MM.1S (cell line): ENCODE measurements at regions not wholly inside any gene's neighbourhood (a gene's known extent, or its start where the extent isn't known, plus 50 kb on each side); places are given as distances from the start of the nearest gene placed in this dataset.

Experiments used
- DNase-seq: peaks from one replicate; pipeline ENCODE4 v3.0.0-alpha.2; 2015
- H2AFZ ChIP-seq: fragments of 300-600 bp; sonication (generic); 2 replicates; pipeline ENCODE4 v1.6.0; 2016; ENCODE audit warnings: antibody characterized with exemption, low read length
- H3F3A ChIP-seq: fragments of 300-600 bp; sonication (generic); 2 replicates; pipeline ENCODE4 v1.6.1; 2016; ENCODE audit warnings: mild to moderate bottlenecking, antibody characterized with exemption, low read length, moderate library complexity, mixed read lengths; ENCODE audit not compliant: insufficient read depth
- H3K27ac ChIP-seq: fragments of 300-600 bp; sonication (generic); 2 replicates; pipeline ENCODE4 v1.5.1; 2016; ENCODE audit warnings: mild to moderate bottlenecking, low read length
- H3K27me3 ChIP-seq: fragments of 300-600 bp; sonication (generic); replicated peaks from 2 replicates; pipeline ENCODE4 v1.6.0; 2016; ENCODE audit warnings: low read length; ENCODE audit not compliant: insufficient read depth
- H3K36me3 ChIP-seq: fragments of 300-600 bp; sonication (generic); replicated peaks from 2 replicates; pipeline ENCODE4 v1.6.1; 2016; ENCODE audit warnings: mild to moderate bottlenecking, low read length, mixed read lengths; ENCODE audit not compliant: insufficient read depth
- H3K4me1 ChIP-seq: fragments of 300-600 bp; sonication (generic); 2 replicates; pipeline ENCODE4 v1.6.1; 2016; ENCODE audit warnings: low read length, mixed read lengths
- H3K4me2 ChIP-seq: fragments of 300-600 bp; sonication (generic); 2 replicates; pipeline ENCODE4 v1.6.0; 2016; ENCODE audit warnings: low read depth, low read length
- H3K4me3 ChIP-seq: fragments of 300-600 bp; sonication (generic); 2 replicates; pipeline ENCODE4 v1.5.1; 2016; ENCODE audit warnings: low read length, mixed read lengths
- H3K79me2 ChIP-seq: fragments of 300-600 bp; sonication (generic); 2 replicates; pipeline ENCODE4 v1.6.1; 2016; ENCODE audit warnings: mixed run types, low read length, mixed read lengths
- H3K9ac ChIP-seq: fragments of 300-600 bp; sonication (generic); 2 replicates; pipeline ENCODE4 v1.6.1; 2016; ENCODE audit warnings: low read length, mixed read lengths
- H3K9me2 ChIP-seq: fragments of 300-600 bp; sonication (generic); replicated peaks from 2 replicates; pipeline ENCODE4 v1.6.1; 2016; ENCODE audit warnings: mild to moderate bottlenecking, low read length, mixed read lengths; ENCODE audit not compliant: insufficient read depth
- H3K9me3 ChIP-seq: fragments of 300-600 bp; sonication (generic); replicated peaks from 2 replicates; pipeline ENCODE4 v1.6.1; 2016; ENCODE audit warnings: mild to moderate bottlenecking, low read length, mixed read lengths; ENCODE audit not compliant: insufficient read depth
- H4K20me1 ChIP-seq: fragments of 300-600 bp; sonication (generic); 2 replicates; pipeline ENCODE4 v1.6.1; 2016; ENCODE audit warnings: mild to moderate bottlenecking, low read length, moderate library complexity, mixed read lengths; ENCODE audit not compliant: insufficient read depth
- EZH2 ChIP-seq: fragments of 300-600 bp; sonication (generic); optimal IDR thresholded peaks from 2 replicates; pipeline ENCODE3; 2017; ENCODE audit warnings: low read depth, mild to moderate bottlenecking, antibody characterized with exemption, low read length, mixed read lengths
- EZH2phosphoT487 ChIP-seq: fragments of 300-600 bp; sonication (generic); IDR thresholded peaks from 2 replicates; pipeline ENCODE4 v1.6.1; 2018; ENCODE audit warnings: antibody characterized with exemption, low read length
- TF ChIP-seq, protein P1 (sequence below): fragments of 300-600 bp; sonication (generic); IDR thresholded peaks from 2 replicates; pipeline ENCODE4 v1.5.1; 2016; ENCODE audit warnings: antibody characterized with exemption, low read length, mixed read lengths

DNA sequence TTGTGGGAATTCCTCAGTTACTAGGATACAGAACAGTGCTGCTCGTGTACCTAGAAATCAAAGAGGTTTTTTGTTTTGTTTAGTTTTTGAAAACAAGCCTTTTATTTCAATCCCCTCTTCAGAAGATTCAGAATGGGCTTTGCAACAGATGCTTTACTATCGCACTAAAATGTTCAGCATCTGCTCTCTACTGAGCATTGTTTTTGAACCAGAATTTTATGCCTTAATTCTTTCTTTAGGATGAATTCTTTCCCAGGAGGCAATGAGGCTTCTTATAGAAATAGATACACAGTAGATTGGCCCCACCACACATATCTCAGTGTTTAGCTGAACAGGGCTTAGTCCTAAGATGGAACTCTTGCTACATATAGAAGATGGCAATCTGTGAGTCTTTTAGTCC lies 95.9 kb upstream of the SPACA1 start:
- Histone ChIP-seq H2AFZ (no peak overlapping the region), H3F3A (no peaks in the 10 kb centered on the region), H3K9me3 (no peaks in the 10 kb centered on the region), H3K27me3 (no peaks in the 10 kb centered on the region), H3K9me2 (no peaks in the 10 kb centered on the region), H3K9ac (no peak overlapping the region), H3K4me2 (no peak overlapping the region), H3K79me2 (no peaks in the 10 kb centered on the region), H3K4me1 (no peaks in the 10 kb centered on the region), H3K27ac (no peak overlapping the region), H3K36me3 (no peaks in the 10 kb centered on the region), H4K20me1 (no peaks in the 10 kb centered on the region), H3K4me3 (no peak overlapping the region)
- TF ChIP-seq EZH2phosphoT487, result no peak
- TF ChIP-seq, protein P1, sequence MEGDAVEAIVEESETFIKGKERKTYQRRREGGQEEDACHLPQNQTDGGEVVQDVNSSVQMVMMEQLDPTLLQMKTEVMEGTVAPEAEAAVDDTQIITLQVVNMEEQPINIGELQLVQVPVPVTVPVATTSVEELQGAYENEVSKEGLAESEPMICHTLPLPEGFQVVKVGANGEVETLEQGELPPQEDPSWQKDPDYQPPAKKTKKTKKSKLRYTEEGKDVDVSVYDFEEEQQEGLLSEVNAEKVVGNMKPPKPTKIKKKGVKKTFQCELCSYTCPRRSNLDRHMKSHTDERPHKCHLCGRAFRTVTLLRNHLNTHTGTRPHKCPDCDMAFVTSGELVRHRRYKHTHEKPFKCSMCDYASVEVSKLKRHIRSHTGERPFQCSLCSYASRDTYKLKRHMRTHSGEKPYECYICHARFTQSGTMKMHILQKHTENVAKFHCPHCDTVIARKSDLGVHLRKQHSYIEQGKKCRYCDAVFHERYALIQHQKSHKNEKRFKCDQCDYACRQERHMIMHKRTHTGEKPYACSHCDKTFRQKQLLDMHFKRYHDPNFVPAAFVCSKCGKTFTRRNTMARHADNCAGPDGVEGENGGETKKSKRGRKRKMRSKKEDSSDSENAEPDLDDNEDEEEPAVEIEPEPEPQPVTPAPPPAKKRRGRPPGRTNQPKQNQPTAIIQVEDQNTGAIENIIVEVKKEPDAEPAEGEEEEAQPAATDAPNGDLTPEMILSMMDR, result no peak
- no peak for TF ChIP-seq EZH2
- DNase-seq, result no peak

DNA sequence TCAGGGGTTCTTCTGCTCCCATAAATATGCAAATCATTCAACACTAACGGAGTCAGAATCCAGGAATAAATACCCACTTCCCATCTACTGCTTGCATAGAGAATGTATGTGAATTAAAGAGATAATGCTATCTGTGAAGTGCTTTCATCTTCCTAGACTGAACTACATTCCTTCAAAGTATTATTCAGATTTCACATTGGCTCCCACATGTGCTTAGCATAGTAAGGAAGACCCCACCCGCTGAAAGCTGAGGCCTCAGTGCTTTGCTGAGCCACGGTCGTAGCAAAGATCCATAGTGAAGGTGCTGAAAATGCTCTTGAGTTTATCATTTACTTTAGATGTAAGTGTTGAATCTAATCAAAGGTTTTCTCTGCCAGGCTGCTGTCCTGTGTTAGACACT lies 97.0 kb upstream of the SPACA1 start:
- Histone ChIP-seq H3K4me1 (no peaks in the 10 kb centered on the region), H3K9me2 (no peaks in the 10 kb centered on the region), H3K79me2 (no peaks in the 10 kb centered on the region), H3K9ac (no peak overlapping the region), H3K27ac (no peak overlapping the region), H3K4me3 (no peak overlapping the region), H3F3A (no peaks in the 10 kb centered on the region), H4K20me1 (no peaks in the 10 kb centered on the region), H3K4me2 (no peak overlapping the region), H3K27me3 (no peaks in the 10 kb centered on the region), H3K9me3 (no peaks in the 10 kb centered on the region), H2AFZ (no peak overlapping the region), H3K36me3 (no peaks in the 10 kb centered on the region)
- TF ChIP-seq EZH2, result no peak
- TF ChIP-seq, protein P1, result no peak
- TF ChIP-seq EZH2phosphoT487, result no peak
- DNase-seq, result no peak

DNA sequence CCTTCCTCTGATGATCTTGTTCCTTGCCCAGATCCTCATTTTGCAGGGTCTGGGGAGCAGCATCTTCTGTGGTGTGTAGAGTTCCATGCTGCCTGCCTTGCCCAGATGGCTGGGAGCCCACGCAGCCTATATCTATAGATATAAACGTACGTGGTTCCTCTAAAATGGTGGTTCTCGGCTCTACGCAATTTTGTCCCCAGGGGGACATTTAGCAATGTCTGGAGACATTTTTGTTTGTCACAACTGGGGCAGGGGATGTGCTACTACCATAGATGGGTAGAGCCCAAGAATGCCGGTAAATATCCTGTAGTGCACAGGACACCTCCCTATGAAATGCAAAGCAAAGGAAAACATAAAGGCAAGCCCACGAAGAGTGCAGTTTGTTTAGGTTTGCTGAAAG lies 98.4 kb upstream of the SPACA1 start:
- Histone ChIP-seq H3F3A (no peaks in the 10 kb centered on the region), H3K4me2 (no peak overlapping the region), H3K9me3 (no peaks in the 10 kb centered on the region), H2AFZ (no peak overlapping the region), H3K9me2 (no peaks in the 10 kb centered on the region), H3K79me2 (no peaks in the 10 kb centered on the region), H4K20me1 (no peaks in the 10 kb centered on the region), H3K4me1 (no peaks in the 10 kb centered on the region), H3K27me3 (no peaks in the 10 kb centered on the region), H3K9ac (no peak overlapping the region), H3K36me3 (no peaks in the 10 kb centered on the region), H3K27ac (no peak overlapping the region), H3K4me3 (no peak overlapping the region)
- TF ChIP-seq EZH2phosphoT487, result no peak
- DNase-seq, result no peak

DNA sequence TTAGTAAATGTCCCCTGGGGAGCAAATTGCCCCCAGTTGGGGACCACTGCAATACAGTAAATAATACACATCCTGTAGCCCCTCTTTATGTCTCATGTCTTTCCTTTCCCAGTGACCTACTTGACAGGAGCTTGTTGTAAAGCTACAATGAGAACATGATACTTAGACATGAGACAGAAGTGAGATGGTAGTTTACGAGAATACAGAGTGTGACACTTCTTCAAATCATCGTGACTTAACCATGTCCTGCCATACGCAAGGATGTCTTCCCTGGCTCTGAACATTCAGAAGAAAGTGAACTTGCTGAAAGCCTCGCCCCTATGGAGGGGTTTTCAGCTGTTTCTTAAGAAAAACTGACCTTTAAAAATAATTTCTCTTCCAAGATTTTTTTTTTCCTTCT lies 101.0 kb upstream of the SPACA1 start:
- TF ChIP-seq EZH2phosphoT487, result no peak
- TF ChIP-seq EZH2, result no peak
- TF ChIP-seq, protein P1, result no peak
- Histone ChIP-seq H3K4me3 (no peak overlapping the region), H4K20me1 (no peaks in the 10 kb centered on the region), H3K36me3 (no peaks in the 10 kb centered on the region), H3K4me1 (no peaks in the 10 kb centered on the region), H3K27ac (no peak overlapping the region), H3F3A (no peaks in the 10 kb centered on the region), H2AFZ (no peak overlapping the region), H3K4me2 (no peak overlapping the region), H3K27me3 (no peaks in the 10 kb centered on the region), H3K9me2 (no peaks in the 10 kb centered on the region), H3K79me2 (no peaks in the 10 kb centered on the region), H3K9ac (no peak overlapping the region), H3K9me3 (no peaks in the 10 kb centered on the region)
- no peak for DNase-seq
